Neural cell (in vitro differentiated cells): ENCODE measurements at regions not wholly inside any gene's neighbourhood (a gene's known extent, or its start where the extent isn't known, plus 50 kb on each side); places are given as distances from the start of the nearest gene placed in this dataset.

Source experiments
- H2AFZ ChIP-seq: fragments of 200-600, 300-800 bp; sonication (generic), shearing (Covaris generic); 2 replicates; pipeline ENCODE4 v1.6.0; 2014; ENCODE audit warnings: low read depth, mild to moderate bottlenecking, antibody characterized with exemption, low read length, moderate library complexity
- H3F3A ChIP-seq: fragments of 200-600 bp; shearing (Covaris generic); 2 replicates; pipeline ENCODE4 v1.6.1; 2016; ENCODE audit warnings: mild to moderate bottlenecking, moderate library complexity, mixed read lengths, antibody characterized with exemption, low read length; ENCODE audit not compliant: insufficient read depth, poor library complexity, severe bottlenecking
- H3K27ac ChIP-seq: fragments of 200-600, 300-800 bp; sonication (generic), shearing (Covaris generic); 2 replicates; pipeline ENCODE4 v1.5.1; 2014; ENCODE audit warnings: mild to moderate bottlenecking, low read length, moderate library complexity
- H3K27me3 ChIP-seq: fragments of 300-800, 200-600 bp; sonication (generic), shearing (Covaris generic); 2 replicates; pipeline ENCODE4 v1.6.0; 2014; ENCODE audit warnings: mild to moderate bottlenecking, low read depth, low read length, moderate library complexity; ENCODE audit not compliant: insufficient read depth
- H3K36me3 ChIP-seq: fragments of 300-800, 200-600 bp; sonication (generic), shearing (Covaris generic); 2 replicates; pipeline ENCODE4 v1.5.1; 2014; ENCODE audit warnings: mild to moderate bottlenecking, antibody characterized with exemption, low read length, moderate library complexity; ENCODE audit not compliant: insufficient read depth
- H3K4me2 ChIP-seq: fragments of 300-800, 200-600 bp; sonication (generic), shearing (Covaris generic); 2 replicates; pipeline ENCODE4 v1.6.0; 2014; ENCODE audit warnings: mild to moderate bottlenecking, low read length
- H3K4me3 ChIP-seq: fragments of 300-800, 200-600 bp; sonication (generic), shearing (Covaris generic); 2 replicates; pipeline ENCODE4 v1.5.1; 2014; ENCODE audit warnings: mild to moderate bottlenecking, low read length, moderate library complexity
- H3K79me2 ChIP-seq: fragments of 200-600 bp; shearing (Covaris generic); replicated peaks from 2 replicates; pipeline ENCODE4 v1.6.0; 2014; ENCODE audit warnings: mild to moderate bottlenecking, low read length, moderate library complexity; ENCODE audit not compliant: insufficient read depth
- H3K9ac ChIP-seq: fragments of 300-800, 200-600 bp; sonication (generic), shearing (Covaris generic); 2 replicates; pipeline ENCODE4 v1.6.1; 2016; ENCODE audit warnings: mild to moderate bottlenecking, low read length, mixed read lengths
- H3K9me2 ChIP-seq: fragments of 200-600 bp; shearing (Covaris generic); 2 replicates; pipeline ENCODE4 v1.6.1; 2016; ENCODE audit warnings: mild to moderate bottlenecking, low read length, mixed read lengths; ENCODE audit not compliant: insufficient read depth
- H3K9me3 ChIP-seq: fragments of 200-600, 300-800 bp; sonication (generic), shearing (Covaris generic); 2 replicates; pipeline ENCODE4 v1.6.1; 2016; ENCODE audit warnings: mild to moderate bottlenecking, mixed run types, low read length, moderate library complexity, mixed read lengths
- H4K20me1 ChIP-seq: fragments of 200-600 bp; shearing (Covaris generic); 2 replicates; pipeline ENCODE4 v1.6.1; 2016; ENCODE audit warnings: mild to moderate bottlenecking, mixed run types; ENCODE audit not compliant: insufficient read depth
- EP300 ChIP-seq: fragments of 450-650 bp; conservative IDR thresholded peaks from 2 replicates; pipeline ENCODE4 v1.6.1; 2014; ENCODE audit warnings: antibody characterized with exemption, mild to moderate bottlenecking, moderate library complexity; ENCODE audit not compliant: poor library complexity, severe bottlenecking
- EZH2 ChIP-seq: fragments of 200-600, 300-800 bp; shearing (Covaris generic), sonication (generic); IDR thresholded peaks from 2 replicates; pipeline ENCODE4 v1.6.1; 2014; ENCODE audit warnings: antibody characterized with exemption, low read length, borderline replicate concordance, mild to moderate bottlenecking; ENCODE audit not compliant: insufficient read depth, poor library complexity, severe bottlenecking
- MXI1 ChIP-seq: fragments of 450-650 bp; conservative IDR thresholded peaks from 2 replicates; pipeline ENCODE4 v1.6.1; 2014; ENCODE audit warnings: antibody characterized with exemption, mild to moderate bottlenecking; ENCODE audit not compliant: poor library complexity, severe bottlenecking
- POLR2AphosphoS5 ChIP-seq: IDR thresholded peaks from 2 replicates; pipeline ENCODE4 v1.6.1; 2012
- RAD21 ChIP-seq: fragments of 450-650 bp; conservative IDR thresholded peaks from 2 replicates; pipeline ENCODE4 v1.6.1; 2014; ENCODE audit warnings: antibody characterized with exemption, mild to moderate bottlenecking, moderate library complexity
- SMC3 ChIP-seq: fragments of 450-650 bp; conservative IDR thresholded peaks from 2 replicates; pipeline ENCODE4 v1.6.1; 2014; ENCODE audit warnings: antibody characterized with exemption, mild to moderate bottlenecking, moderate library complexity; ENCODE audit not compliant: poor library complexity
- TAF1 ChIP-seq: IDR thresholded peaks from 2 replicates; pipeline ENCODE4 v1.6.1; 2012; ENCODE audit warnings: low read depth
- TF ChIP-seq, protein P1 (sequence below): IDR thresholded peaks from 2 replicates; pipeline ENCODE4 v1.6.1; 2012; ENCODE audit warnings: borderline replicate concordance
- TF ChIP-seq, protein P2 (sequence below): fragments of 450-650 bp; IDR thresholded peaks from 2 replicates; pipeline ENCODE4 v1.5.1; 2014; ENCODE audit warnings: antibody characterized with exemption, mild to moderate bottlenecking, moderate library complexity; ENCODE audit not compliant: poor library complexity, severe bottlenecking

DNA sequence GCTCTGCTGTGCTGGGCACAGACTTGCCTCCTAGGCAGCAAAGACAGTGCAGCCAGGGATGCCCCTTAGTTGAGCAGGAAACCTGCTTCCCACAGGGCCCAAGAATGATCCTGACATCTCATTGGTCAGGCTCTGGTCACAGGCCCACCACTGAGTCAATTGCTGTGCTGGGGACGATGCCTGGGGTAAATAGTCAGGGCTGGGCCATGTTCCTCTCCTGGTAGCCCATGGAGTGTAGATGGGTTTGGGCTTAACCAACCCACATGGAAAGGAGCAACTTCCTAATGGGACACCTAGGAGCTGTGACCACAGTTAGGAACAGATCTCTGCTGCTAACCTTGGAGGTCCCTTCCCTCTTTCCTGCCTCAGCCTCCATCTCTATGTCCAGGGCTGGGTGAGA is 212.5 kb upstream of the ZNF536 start:
- Histone ChIP-seq H3K9me2 (no peaks in the 10 kb centered on the region), H3K36me3 (no peaks in the 10 kb centered on the region), H3F3A (no peaks in the 10 kb centered on the region), H3K27ac (no peak overlapping the region), H2AFZ (no peak overlapping the region), H3K27me3 (no peaks in the 10 kb centered on the region), H3K4me2 (no peak overlapping the region), H3K9ac (no peak overlapping the region), H3K9me3 (no peaks in the 10 kb centered on the region), H4K20me1 (no peaks in the 10 kb centered on the region), H3K79me2 (no peaks in the 10 kb centered on the region), H3K4me3 (no peak overlapping the region)
- TF ChIP-seq SMC3, result no peak
- no peak for TF ChIP-seq EP300
- no peak for TF ChIP-seq POLR2AphosphoS5
- TF ChIP-seq, protein P1, sequence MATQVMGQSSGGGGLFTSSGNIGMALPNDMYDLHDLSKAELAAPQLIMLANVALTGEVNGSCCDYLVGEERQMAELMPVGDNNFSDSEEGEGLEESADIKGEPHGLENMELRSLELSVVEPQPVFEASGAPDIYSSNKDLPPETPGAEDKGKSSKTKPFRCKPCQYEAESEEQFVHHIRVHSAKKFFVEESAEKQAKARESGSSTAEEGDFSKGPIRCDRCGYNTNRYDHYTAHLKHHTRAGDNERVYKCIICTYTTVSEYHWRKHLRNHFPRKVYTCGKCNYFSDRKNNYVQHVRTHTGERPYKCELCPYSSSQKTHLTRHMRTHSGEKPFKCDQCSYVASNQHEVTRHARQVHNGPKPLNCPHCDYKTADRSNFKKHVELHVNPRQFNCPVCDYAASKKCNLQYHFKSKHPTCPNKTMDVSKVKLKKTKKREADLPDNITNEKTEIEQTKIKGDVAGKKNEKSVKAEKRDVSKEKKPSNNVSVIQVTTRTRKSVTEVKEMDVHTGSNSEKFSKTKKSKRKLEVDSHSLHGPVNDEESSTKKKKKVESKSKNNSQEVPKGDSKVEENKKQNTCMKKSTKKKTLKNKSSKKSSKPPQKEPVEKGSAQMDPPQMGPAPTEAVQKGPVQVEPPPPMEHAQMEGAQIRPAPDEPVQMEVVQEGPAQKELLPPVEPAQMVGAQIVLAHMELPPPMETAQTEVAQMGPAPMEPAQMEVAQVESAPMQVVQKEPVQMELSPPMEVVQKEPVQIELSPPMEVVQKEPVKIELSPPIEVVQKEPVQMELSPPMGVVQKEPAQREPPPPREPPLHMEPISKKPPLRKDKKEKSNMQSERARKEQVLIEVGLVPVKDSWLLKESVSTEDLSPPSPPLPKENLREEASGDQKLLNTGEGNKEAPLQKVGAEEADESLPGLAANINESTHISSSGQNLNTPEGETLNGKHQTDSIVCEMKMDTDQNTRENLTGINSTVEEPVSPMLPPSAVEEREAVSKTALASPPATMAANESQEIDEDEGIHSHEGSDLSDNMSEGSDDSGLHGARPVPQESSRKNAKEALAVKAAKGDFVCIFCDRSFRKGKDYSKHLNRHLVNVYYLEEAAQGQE, result no peak
- no peak for TF ChIP-seq TAF1
- TF ChIP-seq RAD21, result no peak
- TF ChIP-seq, protein P2, sequence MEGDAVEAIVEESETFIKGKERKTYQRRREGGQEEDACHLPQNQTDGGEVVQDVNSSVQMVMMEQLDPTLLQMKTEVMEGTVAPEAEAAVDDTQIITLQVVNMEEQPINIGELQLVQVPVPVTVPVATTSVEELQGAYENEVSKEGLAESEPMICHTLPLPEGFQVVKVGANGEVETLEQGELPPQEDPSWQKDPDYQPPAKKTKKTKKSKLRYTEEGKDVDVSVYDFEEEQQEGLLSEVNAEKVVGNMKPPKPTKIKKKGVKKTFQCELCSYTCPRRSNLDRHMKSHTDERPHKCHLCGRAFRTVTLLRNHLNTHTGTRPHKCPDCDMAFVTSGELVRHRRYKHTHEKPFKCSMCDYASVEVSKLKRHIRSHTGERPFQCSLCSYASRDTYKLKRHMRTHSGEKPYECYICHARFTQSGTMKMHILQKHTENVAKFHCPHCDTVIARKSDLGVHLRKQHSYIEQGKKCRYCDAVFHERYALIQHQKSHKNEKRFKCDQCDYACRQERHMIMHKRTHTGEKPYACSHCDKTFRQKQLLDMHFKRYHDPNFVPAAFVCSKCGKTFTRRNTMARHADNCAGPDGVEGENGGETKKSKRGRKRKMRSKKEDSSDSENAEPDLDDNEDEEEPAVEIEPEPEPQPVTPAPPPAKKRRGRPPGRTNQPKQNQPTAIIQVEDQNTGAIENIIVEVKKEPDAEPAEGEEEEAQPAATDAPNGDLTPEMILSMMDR, result no peak
- no peak for TF ChIP-seq MXI1
- no peak for TF ChIP-seq EZH2

DNA sequence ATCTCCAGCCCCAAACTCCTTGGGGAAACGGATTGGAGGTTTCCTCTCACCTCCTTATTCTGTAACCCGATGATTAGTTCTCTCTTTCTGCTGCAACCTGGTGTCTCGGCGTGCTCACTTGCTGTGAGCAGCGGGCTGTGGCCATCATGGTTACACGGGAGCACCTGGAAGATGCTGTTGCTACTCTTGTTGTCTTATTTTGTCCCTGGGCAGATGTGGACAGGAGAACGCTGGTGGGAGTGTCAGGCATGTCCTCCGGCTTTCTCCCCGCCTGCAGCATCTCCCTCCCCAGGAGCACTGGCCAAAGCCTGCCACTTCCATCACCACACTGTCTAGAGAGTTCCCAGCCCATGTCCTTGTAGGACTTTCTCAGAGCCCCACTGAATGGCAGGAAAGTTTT is 211.8 kb upstream of the ZNF536 start:
- Histone ChIP-seq H2AFZ (no peak overlapping the region), H3K9ac (no peak overlapping the region), H3K27ac (no peak overlapping the region), H4K20me1 (no peaks in the 10 kb centered on the region), H3K36me3 (no peaks in the 10 kb centered on the region), H3K9me2 (no peaks in the 10 kb centered on the region), H3K4me3 (no peak overlapping the region), H3K79me2 (no peaks in the 10 kb centered on the region), H3K27me3 (no peaks in the 10 kb centered on the region), H3K9me3 (no peaks in the 10 kb centered on the region), H3F3A (no peaks in the 10 kb centered on the region), H3K4me2 (no peak overlapping the region)
- TF ChIP-seq EP300, result no peak
- TF ChIP-seq, protein P1, result no peak
